ENCODE measurements at regions not wholly inside any gene's neighbourhood (a gene's known extent, or its start where the extent isn't known, plus 50 kb on each side); places are given as distances from the start of the nearest gene placed in this dataset.
A peak's percentile ranks its signal among the peaks of the same experiment; 100 is the strongest.

DNA sequence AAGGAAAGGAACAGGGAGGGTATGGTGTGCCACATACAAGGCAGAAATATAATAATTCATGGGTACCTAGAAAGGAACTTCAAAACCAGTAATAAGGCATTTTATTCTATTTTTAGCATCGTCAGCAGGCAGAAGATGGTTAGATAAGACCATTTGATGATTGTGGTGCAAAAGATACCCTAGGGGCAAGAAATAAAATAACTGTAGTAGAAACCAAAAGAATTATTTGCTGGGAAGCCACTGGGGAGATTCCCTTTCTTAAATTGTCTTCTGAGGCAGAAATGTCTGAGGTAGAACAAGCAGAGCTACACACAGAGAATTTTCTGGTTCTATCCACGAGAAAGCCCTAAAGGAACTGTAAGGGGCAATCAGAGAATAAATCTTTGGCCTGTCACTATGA, 64.3 kb upstream of the PCGF5 start:
- Histone ChIP-seq H3K9me3 (ENCODE audit: low read depth) (no peaks in the 10 kb centered on the region), H3K79me2 (no peaks in the 10 kb centered on the region)
- WGBS (ENCODE audit: low lambda C conversion rate, missing lambda C conversion rate), result 77% methylated on average over 2 of the region's 2 CpGs

GRCh38 chr10:91159254-91159783, 61.1 kb upstream of the PCGF5 start:
- no peak overlapping the region for H3K4me3 ChIP-seq
- no peak overlapping the region for H2AFZ ChIP-seq
- no peak overlapping the region for H3K4me2 ChIP-seq
- H4K20me1 ChIP-seq (ENCODE audit: insufficient read depth, poor library complexity, severe bottlenecking), result peaks cover under 1% of the 10 kb centered on the region
- no peaks in the 10 kb centered on the region for H3K9me2 ChIP-seq (replicated peaks; ENCODE audit: insufficient read depth)
- H3K36me3 ChIP-seq (replicated peaks; ENCODE audit: insufficient read depth, low read depth), result no peaks in the 10 kb centered on the region
- no peaks in the 10 kb centered on the region for H3K79me2 ChIP-seq
- H3K9me3 ChIP-seq (ENCODE audit: low read depth), result no peaks in the 10 kb centered on the region
- 81% methylated on average over 2 of the region's 2 CpGs for WGBS (ENCODE audit: low lambda C conversion rate, missing lambda C conversion rate)
- no peak for DNase-seq (ENCODE audit: low spot score)
- peaks cover 25% of the 10 kb centered on the region for H3K27me3 ChIP-seq
- no peak overlapping the region for H3K27ac ChIP-seq
- TF ChIP-seq CTCF (IDR thresholded peaks at IDR 0.05; ENCODE audit: poor library complexity), result no peak
- TF ChIP-seq EZH2phosphoT487 (IDR thresholded peaks at IDR 0.05; ENCODE audit: low read depth, severe bottlenecking, unreplicated experiment), result no peak
- no peak for TF ChIP-seq EZH2 (IDR thresholded peaks at IDR 0.05; ENCODE audit: borderline replicate concordance)
- H3K4me1 ChIP-seq (ENCODE audit: insufficient read depth), result peaks cover 3% of the 10 kb centered on the region

More for the DNA sequence above, 64.3 kb upstream of the PCGF5 start:
- TF ChIP-seq CTCF (IDR thresholded peaks at IDR 0.05; ENCODE audit: poor library complexity) (no peak), EZH2phosphoT487 (IDR thresholded peaks at IDR 0.05; ENCODE audit: low read depth, severe bottlenecking, unreplicated experiment) (no peak), EZH2 (IDR thresholded peaks at IDR 0.05; ENCODE audit: borderline replicate concordance) (no peak)
- no peak overlapping the region for H2AFZ ChIP-seq
- H3K36me3 ChIP-seq (replicated peaks; ENCODE audit: insufficient read depth, low read depth), result no peaks in the 10 kb centered on the region
- no peaks in the 10 kb centered on the region for H4K20me1 ChIP-seq (ENCODE audit: insufficient read depth, poor library complexity, severe bottlenecking)
- no peak overlapping the region for H3K27ac ChIP-seq
- no peaks in the 10 kb centered on the region for H3K9me2 ChIP-seq (replicated peaks; ENCODE audit: insufficient read depth)
- peaks cover 21% of the 10 kb centered on the region for H3K27me3 ChIP-seq
- no peaks in the 10 kb centered on the region for H3K4me1 ChIP-seq (ENCODE audit: insufficient read depth)
- no peak overlapping the region for H3K4me2 ChIP-seq
- no peak overlapping the region for H3K4me3 ChIP-seq
- no peak for DNase-seq (ENCODE audit: low spot score)

DNA sequence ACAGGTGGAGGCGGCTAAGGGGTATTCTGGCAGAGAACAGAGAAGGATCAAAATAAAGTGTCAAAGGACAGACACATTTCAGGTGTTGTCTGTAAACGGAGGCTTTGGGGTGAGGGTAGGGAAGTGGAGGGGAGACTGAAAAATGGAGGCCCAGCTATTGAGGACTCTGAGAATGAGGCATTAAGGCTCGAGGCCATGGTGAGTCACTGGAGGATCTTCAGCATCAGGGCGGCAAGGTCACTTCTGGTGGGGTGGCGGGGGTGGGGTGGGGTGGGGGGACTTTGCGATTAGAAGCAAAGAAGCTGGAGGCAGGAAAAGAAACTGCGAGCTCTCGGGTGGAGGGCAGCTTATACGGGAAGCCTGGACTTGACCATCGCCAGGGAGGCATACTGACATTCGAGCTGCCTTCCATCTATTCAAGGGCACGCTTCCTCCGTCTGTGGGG, 58.4 kb upstream of the PCGF5 start:
- Histone ChIP-seq H3K27ac (peak overlapping the region; percentile 91), H3K4me3 (peak overlapping the region; percentile 76), H3K36me3 (replicated peaks; ENCODE audit: insufficient read depth, low read depth) (no peaks in the 10 kb centered on the region), H2AFZ (peak overlapping the region; percentile 92), H3K9me3 (ENCODE audit: low read depth) (no peaks in the 10 kb centered on the region), H3K4me1 (ENCODE audit: insufficient read depth) (peaks cover 6% of the 10 kb centered on the region), H3K4me2 (peak overlapping the region; percentile 98), H3K79me2 (peaks cover 14% of the 10 kb centered on the region), H3K27me3 (peaks cover 34% of the 10 kb centered on the region), H4K20me1 (ENCODE audit: insufficient read depth, poor library complexity, severe bottlenecking) (peaks cover 2% of the 10 kb centered on the region), H3K9me2 (replicated peaks; ENCODE audit: insufficient read depth) (no peaks in the 10 kb centered on the region)
- 14% methylated on average over 6 of the region's 13 CpGs for WGBS (ENCODE audit: low lambda C conversion rate, missing lambda C conversion rate)
- TF ChIP-seq EZH2phosphoT487 (IDR thresholded peaks at IDR 0.05; ENCODE audit: low read depth, severe bottlenecking, unreplicated experiment) (no peak), EZH2 (IDR thresholded peaks at IDR 0.05; ENCODE audit: borderline replicate concordance) (no peak), CTCF (IDR thresholded peaks at IDR 0.05; ENCODE audit: poor library complexity) (no peak)
- DNase-seq (ENCODE audit: low spot score), result peak; percentile 35

All from hepatocyte (in vitro differentiated cells).